PC-9 (cell line): ENCODE measurements at regions not wholly inside any gene's neighbourhood (a gene's known extent, or its start where the extent isn't known, plus 50 kb on each side); places are given as distances from the start of the nearest gene placed in this dataset.

Experiments
- EZH2 ChIP-seq: fragments of 200-600 bp; sonication (generic); IDR thresholded peaks from 2 replicates; pipeline ENCODE4 v1.8.0; 2017; ENCODE audit warnings: antibody characterized with exemption, low read depth
- TF ChIP-seq, protein P1 (sequence below): fragments of 200-600 bp; sonication (generic); conservative IDR thresholded peaks from 2 replicates; pipeline ENCODE4 v1.6.1; 2017; ENCODE audit warnings: mixed run types, antibody characterized with exemption, mild to moderate bottlenecking, moderate library complexity

- TF ChIP-seq, protein P1, sequence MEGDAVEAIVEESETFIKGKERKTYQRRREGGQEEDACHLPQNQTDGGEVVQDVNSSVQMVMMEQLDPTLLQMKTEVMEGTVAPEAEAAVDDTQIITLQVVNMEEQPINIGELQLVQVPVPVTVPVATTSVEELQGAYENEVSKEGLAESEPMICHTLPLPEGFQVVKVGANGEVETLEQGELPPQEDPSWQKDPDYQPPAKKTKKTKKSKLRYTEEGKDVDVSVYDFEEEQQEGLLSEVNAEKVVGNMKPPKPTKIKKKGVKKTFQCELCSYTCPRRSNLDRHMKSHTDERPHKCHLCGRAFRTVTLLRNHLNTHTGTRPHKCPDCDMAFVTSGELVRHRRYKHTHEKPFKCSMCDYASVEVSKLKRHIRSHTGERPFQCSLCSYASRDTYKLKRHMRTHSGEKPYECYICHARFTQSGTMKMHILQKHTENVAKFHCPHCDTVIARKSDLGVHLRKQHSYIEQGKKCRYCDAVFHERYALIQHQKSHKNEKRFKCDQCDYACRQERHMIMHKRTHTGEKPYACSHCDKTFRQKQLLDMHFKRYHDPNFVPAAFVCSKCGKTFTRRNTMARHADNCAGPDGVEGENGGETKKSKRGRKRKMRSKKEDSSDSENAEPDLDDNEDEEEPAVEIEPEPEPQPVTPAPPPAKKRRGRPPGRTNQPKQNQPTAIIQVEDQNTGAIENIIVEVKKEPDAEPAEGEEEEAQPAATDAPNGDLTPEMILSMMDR: no peak
- TF ChIP-seq EZH2: no peak
Measured at GRCh38 chr13:82116422-82116989, 1765.8 kb downstream of the SLITRK1 start.
